HepG2 (cell line): ENCODE measurements at regions not wholly inside any gene's neighbourhood (a gene's known extent, or its start where the extent isn't known, plus 50 kb on each side); places are given as distances from the start of the nearest gene placed in this dataset.

Experiments used
- ATAC-seq: fragments of 200-7000 bp; cut with Tn5 transposase; 3 replicates; pipeline ENCODE4 v1.9.1; 2020; ENCODE audit warnings: mild to moderate bottlenecking, moderate library complexity
- BruUV-seq: library from RNA; stranded (reverse); fragments of 400-500 nt; replicated peaks from 2 replicates; lab custom pipeline; 2021; lab: Mats Ljungman, UMichigan
- CTCF ChIA-PET: fragments of 300-600 bp; formaldehyde crosslinking; extraction: SDS; loops from one replicate; lab custom pipeline; 2021; ENCODE audit warnings: low total read pairs, inconsistent platforms, low intra/inter-chr PET ratio; lab: Yijun Ruan, JAX
- POLR2A ChIA-PET: fragments of 350-600 bp; sonication (Branson Sonifier 250); formaldehyde crosslinking; loops from one replicate; lab custom pipeline; 2020; ENCODE audit warnings: antibody characterized with exemption, inconsistent platforms; lab: Yijun Ruan, JAX
- DNase-seq: peaks from one replicate; pipeline ENCODE4 v3.0.0-alpha.2; 2015; ENCODE audit warnings: low spot score
- FAIRE-seq: peaks from 3 replicates; lab custom pipeline; 2011; peaks lifted over from hg19 to GRCh38; lab: Jason Lieb, UNC
- H2AFZ ChIP-seq: one replicate; pipeline ENCODE4 v1.6.1; 2011; ENCODE audit warnings: low read length, inconsistent platforms
- H3K27ac ChIP-seq: fragments of 300-600 bp; 3 replicates; pipeline ENCODE4 v1.8.0; 2011; ENCODE audit warnings: mixed run types, mild to moderate bottlenecking, mixed read lengths, low read length, inconsistent platforms; ENCODE audit not compliant: insufficient read depth; ENCODE audit errors: extremely low read length
- H3K27me3 ChIP-seq, 2 experiments: fragments of 200-600 bp in 1 of 2; 2 replicates in 1 of 2; 3 replicates in 1 of 2; pipeline versions ENCODE4 v1.6.0 to v1.8.0; 2011; ENCODE audit warnings: low read length in 2 of 2, mild to moderate bottlenecking in 2 of 2, moderate library complexity in 2 of 2, inconsistent platforms in 1 of 2; ENCODE audit not compliant: insufficient read depth in 2 of 2, control insufficient read depth in 1 of 2
- H3K36me3 ChIP-seq, 2 experiments: fragments of 200-600 bp in 1 of 2; replicated peaks in 1 of 2; 2 replicates in 1 of 2; 3 replicates in 1 of 2; pipeline versions ENCODE4 v1.5.1 to v1.8.0; 2011; ENCODE audit warnings: low read length in 2 of 2, inconsistent platforms in 1 of 2; ENCODE audit not compliant: insufficient read depth in 2 of 2, control insufficient read depth in 1 of 2
- H3K4me1 ChIP-seq: 2 replicates; pipeline ENCODE4 v1.5.1; 2012; ENCODE audit warnings: low read length, inconsistent platforms; ENCODE audit not compliant: insufficient read depth
- H3K4me2 ChIP-seq: 2 replicates; pipeline ENCODE4 v1.6.0; 2011; ENCODE audit warnings: low read depth, low read length, inconsistent platforms
- H3K4me3 ChIP-seq, 3 experiments: fragments of 200-600 bp in 1 of 3; sonication (generic), shearing (Covaris generic) in 1 of 3; replicated peaks in 1 of 3; 2 replicates each; pipeline ENCODE4 v1.5.1; 2011 to 2016; ENCODE audit warnings: low read length in 3 of 3, inconsistent platforms in 2 of 3, low read depth in 2 of 3, mild to moderate bottlenecking in 2 of 3, control low read depth in 1 of 3, mixed read lengths in 1 of 3; ENCODE audit not compliant: insufficient read depth in 1 of 3
- H3K79me2 ChIP-seq: one replicate; pipeline ENCODE4 v1.6.1; 2011; ENCODE audit warnings: low read length, inconsistent platforms; ENCODE audit not compliant: insufficient read depth
- H3K9ac ChIP-seq: 2 replicates; pipeline ENCODE4 v1.6.0; 2011; ENCODE audit warnings: mild to moderate bottlenecking, low read depth, low read length, inconsistent platforms; ENCODE audit not compliant: insufficient read depth
- H3K9me3 ChIP-seq: 2 replicates; pipeline ENCODE4 v1.5.1; 2012; ENCODE audit warnings: mild to moderate bottlenecking, low read length
- H4K20me1 ChIP-seq: 2 replicates; pipeline ENCODE4 v1.6.0; 2011; ENCODE audit warnings: inconsistent platforms, mild to moderate bottlenecking, low read length, moderate library complexity; ENCODE audit not compliant: insufficient read depth
- AFF4 ChIP-seq: sonication (generic); formaldehyde crosslinking; IDR thresholded peaks from 2 replicates; pipeline ENCODE4 v1.4.0; 2020; ENCODE audit warnings: missing genetic modification reagents
- ARNT2 ChIP-seq: sonication (generic); formaldehyde crosslinking; IDR thresholded peaks from 2 replicates; pipeline ENCODE4 v1.8.0; 2022; ENCODE audit warnings: mild to moderate bottlenecking, low read depth, missing genetic modification reagents, moderate library complexity
- JUND ChIP-seq: sonication (generic); formaldehyde crosslinking; IDR thresholded peaks from 2 replicates; pipeline ENCODE4 v1.8.0; 2022; ENCODE audit warnings: mild to moderate bottlenecking, missing genetic modification reagents
- MXD4 ChIP-seq: IDR thresholded peaks from 2 replicates; pipeline ENCODE4 v1.6.1; 2016; ENCODE audit warnings: mild to moderate bottlenecking, missing biosample characterization, missing genetic modification reagents
- PPARG ChIP-seq: conservative IDR thresholded peaks from 2 replicates; pipeline ENCODE4 v1.6.1; 2016; ENCODE audit warnings: missing biosample characterization, missing genetic modification reagents
- TFDP1 ChIP-seq: IDR thresholded peaks from 2 replicates; pipeline ENCODE4 v1.6.1; 2016; ENCODE audit warnings: missing compliant biosample characterization, missing genetic modification reagents, borderline replicate concordance
- TRIM24 ChIP-seq: sonication (generic); formaldehyde crosslinking; IDR thresholded peaks from 2 replicates; pipeline ENCODE4 v1.8.0; 2022; ENCODE audit warnings: mild to moderate bottlenecking, missing genetic modification reagents
- YEATS4 ChIP-seq: sonication (generic); formaldehyde crosslinking; IDR thresholded peaks from 2 replicates; pipeline ENCODE4 v1.4.0; 2020; ENCODE audit warnings: missing genetic modification reagents, borderline replicate concordance
- ZNF558 ChIP-seq: sonication (generic); formaldehyde crosslinking; IDR thresholded peaks from 2 replicates; pipeline ENCODE4 v1.9.0; 2022; ENCODE audit warnings: mild to moderate bottlenecking, missing genetic modification reagents, borderline replicate concordance
- WGBS: methylation state at CpG from one replicate; pipeline ENCODE4 v1.1.6; 2017; ENCODE audit warnings: low lambda C conversion rate; 5-methylcytosine and 5-hydroxymethylcytosine counted together
- in situ Hi-C: cut with HindIII; loops from 2 replicates; pipeline ENCODE4 v1.10.0; 2017; ENCODE audit warnings: low pct_unique_long_range_greater_than_20kb; ENCODE audit not compliant: extremely low pct_ligation_motif_present
- intact Hi-C: fragments of 100-400 bp; cut with micrococcal nuclease; formaldehyde crosslinking; loops from one replicate; pipeline ENCODE4 v1.10.0; 2022; ENCODE audit not compliant: unreplicated experiment
- TF ChIP-seq, protein P1 (sequence below): sonication (generic); formaldehyde crosslinking; IDR thresholded peaks from 2 replicates; pipeline ENCODE4 v1.4.0; 2020; ENCODE audit warnings: missing genetic modification reagents
- TF ChIP-seq, protein P2 (sequence below): sonication (generic); formaldehyde crosslinking; IDR thresholded peaks from 2 replicates; pipeline ENCODE4 v1.5.0; 2020; ENCODE audit warnings: missing genetic modification reagents, mild to moderate bottlenecking, borderline replicate concordance
- TF ChIP-seq, protein P3 (sequence below): sonication (generic); formaldehyde crosslinking; IDR thresholded peaks from 2 replicates; pipeline ENCODE4 v1.5.1; 2020; ENCODE audit warnings: mild to moderate bottlenecking, missing genetic modification reagents, borderline replicate concordance

GRCh38 chr2:75421986-75422385 lies 138.8 kb downstream of the EVA1A start:
- Histone ChIP-seq H2AFZ (no peak overlapping the region), H3K36me3 (no peaks in the 10 kb centered on the region), H3K9ac (no peak overlapping the region), H3K4me3 (no peak overlapping the region), H3K27ac (no peak overlapping the region), H3K79me2 (no peaks in the 10 kb centered on the region), H3K4me1 (peaks cover 8% of the 10 kb centered on the region), H3K4me2 (no peak overlapping the region), H3K9me3 (no peaks in the 10 kb centered on the region), H3K27me3 (peaks cover 0 to 8% of the 10 kb centered on the region in 2 experiments; a peak in 2 of 5 replicates), H4K20me1 (no peaks in the 10 kb centered on the region)
- FAIRE-seq, result no peak
- TF ChIP-seq ZNF558 (CRISPR knock-in tag) (no peak), AFF4 (CRISPR knock-in tag) (no peak), ARNT2 (CRISPR knock-in tag) (no peak), PPARG (CRISPR knock-in tag) (no peak), MXD4 (CRISPR knock-in tag) (no peak), JUND (no peak), YEATS4 (CRISPR knock-in tag) (no peak), TRIM24 (CRISPR knock-in tag) (no peak), TFDP1 (CRISPR knock-in tag) (no peak)
- TF ChIP-seq, protein P1, sequence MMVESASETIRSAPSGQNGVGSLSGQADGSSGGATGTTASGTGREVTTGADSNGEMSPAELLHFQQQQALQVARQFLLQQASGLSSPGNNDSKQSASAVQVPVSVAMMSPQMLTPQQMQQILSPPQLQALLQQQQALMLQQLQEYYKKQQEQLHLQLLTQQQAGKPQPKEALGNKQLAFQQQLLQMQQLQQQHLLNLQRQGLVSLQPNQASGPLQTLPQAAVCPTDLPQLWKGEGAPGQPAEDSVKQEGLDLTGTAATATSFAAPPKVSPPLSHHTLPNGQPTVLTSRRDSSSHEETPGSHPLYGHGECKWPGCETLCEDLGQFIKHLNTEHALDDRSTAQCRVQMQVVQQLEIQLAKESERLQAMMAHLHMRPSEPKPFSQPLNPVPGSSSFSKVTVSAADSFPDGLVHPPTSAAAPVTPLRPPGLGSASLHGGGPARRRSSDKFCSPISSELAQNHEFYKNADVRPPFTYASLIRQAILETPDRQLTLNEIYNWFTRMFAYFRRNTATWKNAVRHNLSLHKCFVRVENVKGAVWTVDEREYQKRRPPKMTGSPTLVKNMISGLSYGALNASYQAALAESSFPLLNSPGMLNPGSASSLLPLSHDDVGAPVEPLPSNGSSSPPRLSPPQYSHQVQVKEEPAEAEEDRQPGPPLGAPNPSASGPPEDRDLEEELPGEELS, result no peak
- TF ChIP-seq, protein P2, sequence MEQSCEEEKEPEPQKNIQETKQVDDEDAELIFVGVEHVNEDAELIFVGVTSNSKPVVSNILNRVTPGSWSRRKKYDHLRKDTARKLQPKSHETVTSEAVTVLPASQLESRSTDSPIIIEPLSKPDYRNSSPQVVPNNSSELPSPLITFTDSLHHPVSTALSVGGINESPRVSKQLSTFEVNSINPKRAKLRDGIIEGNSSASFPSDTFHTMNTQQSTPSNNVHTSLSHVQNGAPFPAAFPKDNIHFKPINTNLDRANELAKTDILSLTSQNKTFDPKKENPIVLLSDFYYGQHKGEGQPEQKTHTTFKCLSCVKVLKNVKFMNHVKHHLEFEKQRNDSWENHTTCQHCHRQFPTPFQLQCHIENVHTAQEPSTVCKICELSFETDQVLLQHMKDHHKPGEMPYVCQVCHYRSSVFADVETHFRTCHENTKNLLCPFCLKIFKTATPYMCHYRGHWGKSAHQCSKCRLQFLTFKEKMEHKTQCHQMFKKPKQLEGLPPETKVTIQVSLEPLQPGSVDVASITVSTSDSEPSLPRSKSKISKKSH (CRISPR knock-in tag), result no peak
- TF ChIP-seq, protein P3, sequence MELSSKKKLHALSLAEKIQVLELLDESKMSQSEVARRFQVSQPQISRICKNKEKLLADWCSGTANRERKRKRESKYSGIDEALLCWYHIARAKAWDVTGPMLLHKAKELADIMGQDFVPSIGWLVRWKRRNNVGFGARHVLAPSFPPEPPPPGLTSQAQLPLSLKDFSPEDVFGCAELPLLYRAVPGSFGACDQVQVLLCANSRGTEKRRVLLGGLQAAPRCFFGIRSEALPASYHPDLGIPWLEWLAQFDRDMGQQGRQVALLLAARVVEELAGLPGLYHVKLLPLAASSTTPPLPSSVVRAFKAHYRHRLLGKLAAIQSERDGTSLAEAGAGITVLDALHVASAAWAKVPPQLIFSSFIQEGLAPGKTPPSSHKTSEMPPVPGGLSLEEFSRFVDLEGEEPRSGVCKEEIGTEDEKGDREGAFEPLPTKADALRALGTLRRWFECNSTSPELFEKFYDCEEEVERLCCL (CRISPR knock-in tag), result no peak
- intact Hi-C loops, result no loop called here
- no peak for DNase-seq
- in situ Hi-C loops, result no loop called here
- 53% methylated on average over 1 of the region's 1 CpG for WGBS
- ATAC-seq, result no peak
- no TSS peak for BruUV-seq
- POLR2A ChIA-PET, result no interaction called here
- CTCF ChIA-PET, result no interaction called here
